NK-92 treated with Interleukin-12 subunit alpha and Interleukin-12 subunit beta, amount 100 ng/mL, for 24 hours (cell line): ENCODE measurements at regions not wholly inside any gene's neighbourhood (a gene's known extent, or its start where the extent isn't known, plus 50 kb on each side); places are given as distances from the start of the nearest gene placed in this dataset.
A peak's percentile ranks its signal among the peaks of the same experiment; 100 is the strongest.
"Not testable (repeated sequence)": the region's sequence is repeated elsewhere in the genome, so short reads cannot be mapped to it uniquely, and the experiment has no call there.

ENCODE experiments used
- DNase-seq: peaks from one replicate; lab custom pipeline; 2025; lab: John Stamatoyannopoulos, UW

- no peak for DNase-seq
Measured at GRCh38 chrX:94600077-94600476, 926.1 kb downstream of the FAM133A start.

GRCh38 chrX:94612140-94612539 lies 938.1 kb downstream of the FAM133A start:
- no peak for DNase-seq

- no peak for DNase-seq
Measured at GRCh38 chrX:94633237-94633636, 959.2 kb downstream of the FAM133A start.

- DNase-seq, result no peak
Measured at GRCh38 chrX:94635003-94635402, 961.0 kb downstream of the FAM133A start.

- DNase-seq, result no peak
Measured at GRCh38 chrX:94645726-94646125, 971.7 kb downstream of the FAM133A start.

DNA sequence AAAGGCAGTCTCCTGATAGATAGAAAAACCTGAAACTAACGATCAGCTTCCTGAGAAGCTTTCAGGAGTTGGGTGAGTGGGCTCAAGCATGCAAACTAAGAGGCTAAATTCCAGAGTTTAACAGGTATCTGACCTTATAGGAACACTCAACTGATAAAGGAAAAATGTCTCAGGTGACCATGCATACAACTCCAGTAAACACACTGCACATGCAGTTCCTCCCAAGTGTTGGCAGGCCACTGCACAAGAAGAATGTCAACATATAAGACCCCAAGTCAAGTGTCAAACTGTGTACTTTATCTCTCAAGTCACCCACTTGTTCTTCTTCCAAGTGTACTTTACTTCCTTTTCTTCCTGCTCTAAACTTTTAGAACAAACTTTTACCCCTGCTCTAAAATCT lies 981.2 kb downstream of the FAM133A start:
- no peak for DNase-seq

DNA sequence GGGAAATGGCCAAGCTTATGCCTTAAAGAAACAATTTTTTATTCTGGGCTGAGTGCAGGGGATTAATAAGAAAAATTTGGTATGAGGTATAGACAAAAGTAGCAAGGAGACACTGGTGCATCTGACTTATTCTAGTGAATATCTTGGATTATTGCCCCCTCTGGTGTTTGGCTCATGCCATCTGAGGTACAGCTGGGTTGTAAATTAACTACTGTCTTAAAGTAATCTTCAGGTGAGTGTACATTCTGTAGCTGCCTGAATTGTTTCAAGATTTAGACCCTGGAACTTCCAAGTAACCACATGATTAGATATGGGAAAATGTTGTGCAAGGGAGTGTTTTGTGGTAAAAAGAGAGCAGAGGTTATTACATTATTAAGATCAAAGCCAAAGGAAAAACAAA lies 988.7 kb downstream of the FAM133A start:
- no peak for DNase-seq

GRCh38 chrX:94676285-94676684 lies 1002.3 kb downstream of the FAM133A start:
- DNase-seq, result no peak

DNA sequence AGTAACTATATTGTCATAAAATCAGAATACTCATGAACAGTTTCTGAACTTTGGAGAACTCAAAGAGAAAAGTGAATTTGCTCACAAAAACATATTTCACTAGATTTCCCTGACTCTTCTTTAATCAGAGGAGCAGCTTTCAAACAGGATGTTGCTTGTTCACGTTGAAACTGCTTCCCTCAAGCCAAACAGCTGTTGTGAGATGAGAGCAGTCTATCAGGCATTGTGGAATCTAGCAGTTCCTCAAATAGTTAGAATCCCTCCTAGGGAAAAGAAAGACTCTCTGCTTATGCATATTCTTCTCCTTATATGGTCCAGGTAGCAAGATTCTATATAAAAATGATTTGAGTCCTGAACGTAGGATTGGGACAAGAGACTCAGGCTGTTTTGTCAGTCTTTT lies 1012.1 kb downstream of the FAM133A start:
- DNase-seq, result no peak

GRCh38 chrX:94695910-94696309 lies 1021.9 kb downstream of the FAM133A start:
- DNase-seq, result no peak

GRCh38 chrX:94704348-94705256 lies 1030.6 kb downstream of the FAM133A start:
- not testable (repeated sequence) for DNase-seq

GRCh38 chrX:94721386-94721785 lies 1047.4 kb downstream of the FAM133A start:
- DNase-seq, result no peak

DNA sequence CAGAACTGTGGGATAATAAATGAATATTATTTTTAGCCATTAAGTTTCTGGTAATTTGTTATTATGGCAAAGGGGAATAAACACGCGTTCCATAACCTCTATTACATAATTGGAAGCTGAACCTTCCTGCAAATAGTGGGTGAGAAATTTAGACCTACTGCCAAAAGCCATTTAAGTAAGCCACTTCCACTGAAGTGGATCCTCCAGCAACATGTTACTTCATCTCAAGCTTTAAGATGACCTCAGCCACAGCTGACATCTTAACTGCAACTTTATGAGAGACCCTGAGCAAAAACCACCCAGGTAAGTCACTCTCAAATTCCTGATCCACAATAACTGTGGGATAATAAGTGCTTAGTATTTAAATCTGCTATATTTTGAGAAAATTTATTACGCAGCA lies 1048.6 kb downstream of the FAM133A start:
- no peak for DNase-seq

- no peak for DNase-seq
Measured at GRCh38 chrX:94742772-94743171, 1068.8 kb downstream of the FAM133A start.

DNA sequence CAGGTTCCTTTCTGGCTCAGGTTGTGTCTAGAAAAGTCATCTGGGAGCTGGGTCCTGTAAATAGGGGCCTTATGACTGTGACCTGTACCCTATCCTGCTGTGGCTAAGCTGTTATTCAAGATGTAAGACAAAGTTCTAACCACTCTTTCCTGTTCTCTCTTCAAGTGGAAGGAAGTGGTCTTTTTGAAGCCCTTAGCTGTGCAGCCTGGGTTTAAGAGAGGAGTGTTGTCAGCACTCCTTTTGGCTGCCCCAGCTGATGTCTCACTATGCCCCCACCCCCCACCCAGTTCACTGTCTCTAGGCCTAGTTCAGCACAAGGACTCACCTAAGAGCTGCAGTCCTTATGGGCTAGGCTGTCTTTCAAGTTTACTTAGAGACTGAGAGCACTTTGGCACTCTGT lies 1069.5 kb downstream of the FAM133A start:
- DNase-seq, result peak; percentile 47

- DNase-seq, result no peak
Measured at GRCh38 chrX:94744786-94745185, 1070.8 kb downstream of the FAM133A start.

GRCh38 chrX:94751611-94752010 lies 1077.6 kb downstream of the FAM133A start:
- DNase-seq, result no peak

GRCh38 chrX:94752434-94753169 lies 1078.6 kb downstream of the FAM133A start:
- no peak for DNase-seq

GRCh38 chrX:94758130-94758529 lies 1084.1 kb downstream of the FAM133A start:
- DNase-seq, result no peak

GRCh38 chrX:94775640-94776039 lies 1101.6 kb downstream of the FAM133A start:
- no peak for DNase-seq

GRCh38 chrX:94813541-94813940 lies 1139.5 kb downstream of the FAM133A start:
- no peak for DNase-seq

DNA sequence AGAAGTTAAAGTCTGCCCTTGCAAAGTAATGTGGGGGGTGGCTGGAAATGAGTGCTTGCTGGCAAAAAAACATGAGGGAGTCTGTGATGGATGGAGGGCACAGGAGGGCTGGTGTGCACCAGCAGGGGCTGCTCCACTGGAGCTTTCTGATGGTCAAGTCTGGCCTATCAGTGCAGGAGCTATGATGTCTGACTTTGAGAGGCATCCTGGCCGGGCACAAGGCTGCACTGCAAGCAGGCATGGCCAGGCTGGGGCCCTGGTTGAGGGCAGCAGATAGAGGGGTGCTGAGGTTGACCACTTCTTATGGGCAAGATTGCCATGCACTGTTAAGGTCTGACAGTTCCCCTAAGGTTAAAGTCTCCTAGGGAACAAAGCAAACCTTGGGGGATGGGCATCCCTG lies 1140.2 kb downstream of the FAM133A start:
- DNase-seq, result no peak

DNA sequence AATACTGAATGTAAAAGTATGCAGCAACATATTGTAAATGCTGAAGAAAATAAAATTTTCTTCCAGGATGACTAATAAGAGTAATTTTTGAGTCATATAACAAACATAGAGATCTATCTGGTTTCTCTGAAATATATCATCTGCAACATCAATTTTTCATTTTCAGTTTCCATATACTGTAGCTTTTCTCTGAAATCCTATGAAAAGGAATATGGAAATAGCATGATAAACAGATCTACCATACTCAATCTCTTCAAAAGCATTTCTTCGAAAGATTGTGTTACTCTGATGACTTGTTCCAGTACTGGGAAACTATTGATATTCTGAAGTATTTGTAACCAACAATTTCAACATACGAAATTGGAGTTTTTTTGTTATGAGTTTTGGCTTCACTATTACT lies 1156.7 kb downstream of the FAM133A start:
- DNase-seq, result no peak
